ES-I3 (cell line): ENCODE measurements at regions not wholly inside any gene's neighbourhood (a gene's known extent, or its start where the extent isn't known, plus 50 kb on each side); places are given as distances from the start of the nearest gene placed in this dataset.
"Not testable (repeated sequence)": the region's sequence is repeated elsewhere in the genome, so short reads cannot be mapped to it uniquely, and the experiment has no call there.

Experiments used
- H3K36me3 ChIP-seq: 2 replicates; pipeline ENCODE4 v1.6.1; 2013; ENCODE audit warnings: mild to moderate bottlenecking, low read length, control low read depth, moderate library complexity; ENCODE audit not compliant: insufficient read depth
- H3K4me1 ChIP-seq: 2 replicates; pipeline ENCODE4 v1.6.1; 2013; ENCODE audit warnings: mild to moderate bottlenecking, control low read depth, low read length; ENCODE audit not compliant: insufficient read depth
- H3K9ac ChIP-seq: 2 replicates; pipeline ENCODE4 v1.6.1; 2013; ENCODE audit warnings: low read depth, mild to moderate bottlenecking, low read length, moderate library complexity
- H3K9me3 ChIP-seq: 2 replicates; pipeline ENCODE4 v1.6.1; 2013; ENCODE audit warnings: mild to moderate bottlenecking, low read length, moderate library complexity; ENCODE audit not compliant: control insufficient read depth, insufficient read depth

- no peak overlapping the region for H3K9ac ChIP-seq
- peaks cover 37% of the 10 kb centered on the region for H3K9me3 ChIP-seq
- peaks cover 4% of the 10 kb centered on the region; the same call in 1 of the 2 replicates for H3K36me3 ChIP-seq
- no peaks in the 10 kb centered on the region for H3K4me1 ChIP-seq
Measured at GRCh38 chr5:123943151-123943550, 431.2 kb downstream of the CSNK1G3 start.

GRCh38 chr5:123940416-123940815, 428.4 kb downstream of the CSNK1G3 start:
- H3K36me3 ChIP-seq, result peaks cover 6% of the 10 kb centered on the region; the same call in 1 of the 2 replicates
- H3K9ac ChIP-seq, result no peak overlapping the region
- peaks cover 58% of the 10 kb centered on the region for H3K9me3 ChIP-seq
- no peaks in the 10 kb centered on the region for H3K4me1 ChIP-seq

GRCh38 chr5:123937230-123937629, 425.3 kb downstream of the CSNK1G3 start:
- Histone ChIP-seq H3K36me3 (peaks cover 6% of the 10 kb centered on the region; the same call in 1 of the 2 replicates), H3K4me1 (no peaks in the 10 kb centered on the region), H3K9me3 (peaks cover 54% of the 10 kb centered on the region), H3K9ac (no peak overlapping the region)

GRCh38 chr5:123936548-123936947, 424.6 kb downstream of the CSNK1G3 start:
- Histone ChIP-seq H3K9me3 (peaks cover 49% of the 10 kb centered on the region), H3K36me3 (peaks cover 6% of the 10 kb centered on the region; the same call in 1 of the 2 replicates), H3K9ac (no peak overlapping the region), H3K4me1 (no peaks in the 10 kb centered on the region)

GRCh38 chr5:123933812-123934211, 421.8 kb downstream of the CSNK1G3 start:
- H3K9ac ChIP-seq, H3K4me1 ChIP-seq, H3K36me3 ChIP-seq: not testable (repeated sequence)
- H3K9me3 ChIP-seq, result peaks cover 31% of the 10 kb centered on the region

- no peaks in the 10 kb centered on the region for H3K9me3 ChIP-seq
- H3K4me1 ChIP-seq, result no peaks in the 10 kb centered on the region
- H3K9ac ChIP-seq, result no peak overlapping the region
- no peaks in the 10 kb centered on the region for H3K36me3 ChIP-seq
Measured at GRCh38 chr5:123929055-123929474, 417.1 kb downstream of the CSNK1G3 start.

GRCh38 chr5:123928401-123928800, 416.4 kb downstream of the CSNK1G3 start:
- Histone ChIP-seq H3K36me3 (no peaks in the 10 kb centered on the region), H3K9me3 (no peaks in the 10 kb centered on the region), H3K4me1 (no peaks in the 10 kb centered on the region), H3K9ac (no peak overlapping the region)

GRCh38 chr5:123921193-123921592, 409.2 kb downstream of the CSNK1G3 start:
- H3K4me1 ChIP-seq, result no peaks in the 10 kb centered on the region
- no peaks in the 10 kb centered on the region; the same call in none of the 2 replicates for H3K9me3 ChIP-seq
- no peak overlapping the region for H3K9ac ChIP-seq
- no peaks in the 10 kb centered on the region for H3K36me3 ChIP-seq

- H3K9me3 ChIP-seq, result peaks cover 7% of the 10 kb centered on the region
- H3K36me3 ChIP-seq, result no peaks in the 10 kb centered on the region
- H3K9ac ChIP-seq, result no peak overlapping the region
- H3K4me1 ChIP-seq, result no peaks in the 10 kb centered on the region
Measured at GRCh38 chr5:123916345-123917121, 404.6 kb downstream of the CSNK1G3 start.

- Histone ChIP-seq H3K9me3 (peaks cover 7% of the 10 kb centered on the region; the same call in 1 of the 2 replicates), H3K9ac (no peak overlapping the region)
Measured at GRCh38 chr5:123914333-123914732, 402.4 kb downstream of the CSNK1G3 start.

GRCh38 chr5:123907349-123907748, 395.4 kb downstream of the CSNK1G3 start:
- Histone ChIP-seq H3K4me1 (no peaks in the 10 kb centered on the region), H3K36me3 (no peaks in the 10 kb centered on the region), H3K9ac (no peak overlapping the region), H3K9me3 (no peaks in the 10 kb centered on the region)

More at GRCh38 chr5:123914333-123914732, 402.4 kb downstream of the CSNK1G3 start:
- Histone ChIP-seq H3K4me1 (no peaks in the 10 kb centered on the region), H3K36me3 (no peaks in the 10 kb centered on the region)

GRCh38 chr5:123906698-123907295, 394.8 kb downstream of the CSNK1G3 start:
- Histone ChIP-seq H3K9me3 (no peaks in the 10 kb centered on the region), H3K36me3 (no peaks in the 10 kb centered on the region), H3K4me1 (no peaks in the 10 kb centered on the region), H3K9ac (no peak overlapping the region)

- Histone ChIP-seq H3K4me1 (peaks cover 24% of the 10 kb centered on the region), H3K36me3 (no peaks in the 10 kb centered on the region), H3K9me3 (no peaks in the 10 kb centered on the region), H3K9ac (no peak overlapping the region)
Measured at GRCh38 chr5:123885081-123885480, 373.1 kb downstream of the CSNK1G3 start.

- peaks cover 37% of the 10 kb centered on the region for H3K4me1 ChIP-seq
Measured at GRCh38 chr5:123882965-123883345, 371.0 kb downstream of the CSNK1G3 start.

More at GRCh38 chr5:123882965-123883345, 371.0 kb downstream of the CSNK1G3 start:
- Histone ChIP-seq H3K9me3 (no peaks in the 10 kb centered on the region), H3K36me3 (no peaks in the 10 kb centered on the region), H3K9ac (no peak overlapping the region)
